SK-N-SH treated with all-trans-retinoic acid at 6 μM for 48 hours (cell line): ENCODE measurements at regions not wholly inside any gene's neighbourhood (a gene's known extent, or its start where the extent isn't known, plus 50 kb on each side); places are given as distances from the start of the nearest gene placed in this dataset.

Source experiments
- ARNTL ChIP-seq: fragments of 450-650 bp; formaldehyde crosslinking; IDR thresholded peaks from 2 replicates; pipeline ENCODE4 v1.5.0; 2020; ENCODE audit warnings: low read depth, mild to moderate bottlenecking, moderate library complexity, borderline replicate concordance
- CSDC2 ChIP-seq: fragments of 250-450 bp; sonication (Bioruptor Pico); IDR thresholded peaks from 2 replicates; pipeline ENCODE4 v1.5.0; 2020; ENCODE audit warnings: mild to moderate bottlenecking, moderate library complexity
- ESRRG ChIP-seq: fragments of 250-450 bp; sonication (Bioruptor Pico); IDR thresholded peaks from 2 replicates; pipeline ENCODE4 v1.6.1; 2021; ENCODE audit warnings: mild to moderate bottlenecking
- PATZ1 ChIP-seq: fragments of 250-450 bp; sonication (Bioruptor Pico); IDR thresholded peaks from 2 replicates; pipeline ENCODE4 v1.8.0; 2020; ENCODE audit warnings: mild to moderate bottlenecking, moderate library complexity, borderline replicate concordance
- PPARA ChIP-seq: fragments of 250-450 bp; sonication (Bioruptor Pico); IDR thresholded peaks from 2 replicates; pipeline ENCODE4 v1.5.0; 2020; ENCODE audit warnings: mild to moderate bottlenecking, borderline replicate concordance
- SNAI2 ChIP-seq: fragments of 250-450 bp; sonication (Bioruptor Pico); IDR thresholded peaks from 2 replicates; pipeline ENCODE4 v1.5.0; 2020; ENCODE audit warnings: mild to moderate bottlenecking, moderate library complexity
- TCF4 ChIP-seq: fragments of 250-450 bp; sonication (Bioruptor Pico); IDR thresholded peaks from 2 replicates; pipeline ENCODE4 v1.8.0; 2021; ENCODE audit warnings: mild to moderate bottlenecking, moderate library complexity, borderline replicate concordance
- ZC3H10 ChIP-seq: fragments of 250-450 bp; sonication (Bioruptor Pico); IDR thresholded peaks from 2 replicates; pipeline ENCODE4 v1.5.1; 2021; ENCODE audit warnings: mild to moderate bottlenecking, moderate library complexity
- ZFP3 ChIP-seq: fragments of 250-450 bp; sonication (Bioruptor Pico); IDR thresholded peaks from 2 replicates; pipeline ENCODE4 v1.5.0; 2020; ENCODE audit warnings: mild to moderate bottlenecking, moderate library complexity

GRCh38 chr6:81640126-81640525 is 112.4 kb downstream of the TENT5A start:
- TF ChIP-seq SNAI2 (no peak), ARNTL (no peak), ESRRG (CRISPR knock-in tag) (no peak), ZC3H10 (CRISPR knock-in tag) (no peak), PATZ1 (CRISPR knock-in tag) (no peak), PPARA (CRISPR knock-in tag) (no peak), CSDC2 (CRISPR knock-in tag) (no peak), ZFP3 (CRISPR knock-in tag) (no peak), TCF4 (CRISPR knock-in tag) (no peak)
